ENCODE measurements at regions not wholly inside any gene's neighbourhood (a gene's known extent, or its start where the extent isn't known, plus 50 kb on each side); places are given as distances from the start of the nearest gene placed in this dataset.
A peak's percentile ranks its signal among the peaks of the same experiment; 100 is the strongest.

- Mint-ChIP-seq H3K27me3 (ENCODE audit: unreplicated experiment) (no peaks in the 10 kb centered on the region), H3K27ac (ENCODE audit: unreplicated experiment) (no peak overlapping the region), H3K4me1 (ENCODE audit: low read depth, unreplicated experiment) (no peaks in the 10 kb centered on the region), H3K36me3 (ENCODE audit: insufficient read depth, unreplicated experiment) (no peaks in the 10 kb centered on the region), H3K4me3 (ENCODE audit: low read depth, unreplicated experiment) (no peak overlapping the region), H3K9me3 (ENCODE audit: low read depth, unreplicated experiment) (no peaks in the 10 kb centered on the region)
- intact Hi-C loops (cut with micrococcal nuclease; ENCODE audit: unreplicated experiment): no loop called here
- DNase-seq: no peak
- no peak for TF ChIP-seq CTCF (IDR thresholded peaks at IDR 0.05; ENCODE audit: unreplicated experiment)
- BruUV-seq (replicated peaks): no TSS peak
- CTCF ChIA-PET: no interaction called here
Measured at GRCh38 chr2:212694398-212694797, 155.8 kb upstream of the ERBB4 start.

GRCh38 chr2:212692466-212692865, 153.9 kb upstream of the ERBB4 start:
- Mint-ChIP-seq H3K36me3 (ENCODE audit: insufficient read depth, unreplicated experiment) (no peaks in the 10 kb centered on the region), H3K27ac (ENCODE audit: unreplicated experiment) (no peak overlapping the region), H3K4me3 (ENCODE audit: low read depth, unreplicated experiment) (no peak overlapping the region), H3K9me3 (ENCODE audit: low read depth, unreplicated experiment) (no peaks in the 10 kb centered on the region), H3K4me1 (ENCODE audit: low read depth, unreplicated experiment) (no peaks in the 10 kb centered on the region), H3K27me3 (ENCODE audit: unreplicated experiment) (no peaks in the 10 kb centered on the region)
- no peak for DNase-seq
- BruUV-seq (replicated peaks): no TSS peak
- no peak for TF ChIP-seq CTCF (IDR thresholded peaks at IDR 0.05; ENCODE audit: unreplicated experiment)
- CTCF ChIA-PET: interaction anchor here (0.6 kb wide), 1 partner anchor 1885 kb away, joined by 4 read pairs; no protein-coding TSS in a partner anchor
- intact Hi-C loops (cut with micrococcal nuclease; ENCODE audit: unreplicated experiment): no loop called here

GRCh38 chr2:212686285-212686895, 147.8 kb upstream of the ERBB4 start:
- peak; percentile 86 for TF ChIP-seq CTCF (IDR thresholded peaks at IDR 0.05; ENCODE audit: unreplicated experiment)
- Mint-ChIP-seq H3K27ac (ENCODE audit: unreplicated experiment) (no peak overlapping the region), H3K4me1 (ENCODE audit: low read depth, unreplicated experiment) (peaks cover 13% of the 10 kb centered on the region), H3K36me3 (ENCODE audit: insufficient read depth, unreplicated experiment) (no peaks in the 10 kb centered on the region), H3K27me3 (ENCODE audit: unreplicated experiment) (no peaks in the 10 kb centered on the region), H3K4me3 (ENCODE audit: low read depth, unreplicated experiment) (no peak overlapping the region), H3K9me3 (ENCODE audit: low read depth, unreplicated experiment) (no peaks in the 10 kb centered on the region)
- intact Hi-C loops (cut with micrococcal nuclease; ENCODE audit: unreplicated experiment): loop anchor here (1.0 to 5.0 kb wide), 4 partner anchors 91 to 552 kb away; no protein-coding TSS in a partner anchor
- no TSS peak for BruUV-seq (replicated peaks)
- CTCF ChIA-PET: interaction anchor here (0.6 to 1.0 kb wide), 4 partner anchors 111 to 467 kb away, joined by 4 to 5 read pairs (median 4); no protein-coding TSS in a partner anchor
- peak; percentile 54 for DNase-seq

GRCh38 chr2:212683346-212684097, 144.9 kb upstream of the ERBB4 start:
- no peak for TF ChIP-seq CTCF (IDR thresholded peaks at IDR 0.05; ENCODE audit: unreplicated experiment)
- Mint-ChIP-seq H3K36me3 (ENCODE audit: insufficient read depth, unreplicated experiment) (no peaks in the 10 kb centered on the region), H3K4me3 (ENCODE audit: low read depth, unreplicated experiment) (no peak overlapping the region), H3K4me1 (ENCODE audit: low read depth, unreplicated experiment) (peaks cover 13% of the 10 kb centered on the region), H3K27ac (ENCODE audit: unreplicated experiment) (no peak overlapping the region), H3K27me3 (ENCODE audit: unreplicated experiment) (no peaks in the 10 kb centered on the region), H3K9me3 (ENCODE audit: low read depth, unreplicated experiment) (no peaks in the 10 kb centered on the region)
- DNase-seq: no peak
- intact Hi-C loops (cut with micrococcal nuclease; ENCODE audit: unreplicated experiment): no loop called here
- CTCF ChIA-PET: no interaction called here
- no TSS peak for BruUV-seq (replicated peaks)

Measured in Calu3 (cell line).